22Rv1 (cell line): ENCODE measurements at regions not wholly inside any gene's neighbourhood (a gene's known extent, or its start where the extent isn't known, plus 50 kb on each side); places are given as distances from the start of the nearest gene placed in this dataset.

Experiments
- ZFX ChIP-seq: fragments of 450-650 bp; IDR thresholded peaks from 2 replicates; pipeline ENCODE4 v1.6.1; 2017; ENCODE audit warnings: antibody characterized with exemption, borderline replicate concordance
- TF ChIP-seq, protein P1 (sequence below): fragments of 450-650 bp; IDR thresholded peaks from 2 replicates; pipeline ENCODE4 v1.5.1; 2017; ENCODE audit warnings: mild to moderate bottlenecking

DNA sequence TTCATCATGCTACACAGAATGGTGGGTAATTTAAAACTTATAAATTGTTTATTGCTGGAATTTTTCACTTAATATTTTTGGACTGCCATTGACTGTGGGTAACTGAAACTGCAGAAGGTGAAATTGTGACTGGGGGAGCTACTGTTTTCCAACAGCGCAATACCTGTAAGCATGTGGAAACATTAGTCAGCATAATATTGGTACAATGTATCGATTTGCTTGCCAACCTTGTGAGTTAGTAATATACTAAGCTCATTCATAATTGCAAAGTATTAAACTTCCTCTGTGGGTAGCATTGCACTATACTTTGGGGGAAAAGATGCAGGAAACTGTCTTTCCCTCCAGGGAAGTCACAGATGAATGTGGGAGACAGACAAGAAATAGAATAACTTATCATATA, 766.5 kb downstream of the HDGFL1 start:
- TF ChIP-seq, protein P1, sequence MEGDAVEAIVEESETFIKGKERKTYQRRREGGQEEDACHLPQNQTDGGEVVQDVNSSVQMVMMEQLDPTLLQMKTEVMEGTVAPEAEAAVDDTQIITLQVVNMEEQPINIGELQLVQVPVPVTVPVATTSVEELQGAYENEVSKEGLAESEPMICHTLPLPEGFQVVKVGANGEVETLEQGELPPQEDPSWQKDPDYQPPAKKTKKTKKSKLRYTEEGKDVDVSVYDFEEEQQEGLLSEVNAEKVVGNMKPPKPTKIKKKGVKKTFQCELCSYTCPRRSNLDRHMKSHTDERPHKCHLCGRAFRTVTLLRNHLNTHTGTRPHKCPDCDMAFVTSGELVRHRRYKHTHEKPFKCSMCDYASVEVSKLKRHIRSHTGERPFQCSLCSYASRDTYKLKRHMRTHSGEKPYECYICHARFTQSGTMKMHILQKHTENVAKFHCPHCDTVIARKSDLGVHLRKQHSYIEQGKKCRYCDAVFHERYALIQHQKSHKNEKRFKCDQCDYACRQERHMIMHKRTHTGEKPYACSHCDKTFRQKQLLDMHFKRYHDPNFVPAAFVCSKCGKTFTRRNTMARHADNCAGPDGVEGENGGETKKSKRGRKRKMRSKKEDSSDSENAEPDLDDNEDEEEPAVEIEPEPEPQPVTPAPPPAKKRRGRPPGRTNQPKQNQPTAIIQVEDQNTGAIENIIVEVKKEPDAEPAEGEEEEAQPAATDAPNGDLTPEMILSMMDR: no peak
- TF ChIP-seq ZFX: no peak
